ENCODE measurements at regions not wholly inside any gene's neighbourhood (a gene's known extent, or its start where the extent isn't known, plus 50 kb on each side); places are given as distances from the start of the nearest gene placed in this dataset.

DNA sequence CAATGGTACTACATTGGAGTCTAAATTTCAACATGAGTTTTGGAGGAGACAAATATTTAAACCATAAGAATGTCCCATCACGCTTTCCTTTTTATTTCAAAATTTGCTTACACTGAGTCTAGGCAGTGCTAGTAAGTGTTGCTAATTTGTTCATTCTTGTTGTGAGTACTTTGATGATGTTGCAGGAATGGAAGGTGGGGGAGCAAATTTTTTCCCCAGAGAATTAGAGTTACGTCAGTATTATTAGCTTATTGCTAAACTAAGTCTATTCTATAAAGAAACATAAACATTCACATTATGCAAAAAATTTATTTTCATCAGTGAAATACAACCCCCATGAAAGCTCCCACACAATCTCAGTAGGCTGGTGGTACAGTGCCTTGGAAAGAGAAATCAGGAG lies 88.0 kb downstream of the BLID start:
- TF ChIP-seq, protein P1, sequence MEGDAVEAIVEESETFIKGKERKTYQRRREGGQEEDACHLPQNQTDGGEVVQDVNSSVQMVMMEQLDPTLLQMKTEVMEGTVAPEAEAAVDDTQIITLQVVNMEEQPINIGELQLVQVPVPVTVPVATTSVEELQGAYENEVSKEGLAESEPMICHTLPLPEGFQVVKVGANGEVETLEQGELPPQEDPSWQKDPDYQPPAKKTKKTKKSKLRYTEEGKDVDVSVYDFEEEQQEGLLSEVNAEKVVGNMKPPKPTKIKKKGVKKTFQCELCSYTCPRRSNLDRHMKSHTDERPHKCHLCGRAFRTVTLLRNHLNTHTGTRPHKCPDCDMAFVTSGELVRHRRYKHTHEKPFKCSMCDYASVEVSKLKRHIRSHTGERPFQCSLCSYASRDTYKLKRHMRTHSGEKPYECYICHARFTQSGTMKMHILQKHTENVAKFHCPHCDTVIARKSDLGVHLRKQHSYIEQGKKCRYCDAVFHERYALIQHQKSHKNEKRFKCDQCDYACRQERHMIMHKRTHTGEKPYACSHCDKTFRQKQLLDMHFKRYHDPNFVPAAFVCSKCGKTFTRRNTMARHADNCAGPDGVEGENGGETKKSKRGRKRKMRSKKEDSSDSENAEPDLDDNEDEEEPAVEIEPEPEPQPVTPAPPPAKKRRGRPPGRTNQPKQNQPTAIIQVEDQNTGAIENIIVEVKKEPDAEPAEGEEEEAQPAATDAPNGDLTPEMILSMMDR (IDR thresholded peaks at IDR 0.05) = no peak
- no peak for TF ChIP-seq EZH2 (IDR thresholded peaks at IDR 0.05)
- TF ChIP-seq EZH2phosphoT487 (IDR thresholded peaks at IDR 0.05) = no peak
